NCI-H2081 treated with DMSO at 0.1 percent for 48 hours (cell line): ENCODE measurements at regions not wholly inside any gene's neighbourhood (a gene's known extent, or its start where the extent isn't known, plus 50 kb on each side); places are given as distances from the start of the nearest gene placed in this dataset.

Experiments
- DNase-seq: peaks from one replicate; lab custom pipeline; 2025; lab: John Stamatoyannopoulos, UW

GRCh38 chr2:223225266-223225665 lies 173.3 kb downstream of the KCNE4 start:
- no peak for DNase-seq

- DNase-seq = no peak
Measured at GRCh38 chr2:223226264-223226663, 174.3 kb downstream of the KCNE4 start.

DNA sequence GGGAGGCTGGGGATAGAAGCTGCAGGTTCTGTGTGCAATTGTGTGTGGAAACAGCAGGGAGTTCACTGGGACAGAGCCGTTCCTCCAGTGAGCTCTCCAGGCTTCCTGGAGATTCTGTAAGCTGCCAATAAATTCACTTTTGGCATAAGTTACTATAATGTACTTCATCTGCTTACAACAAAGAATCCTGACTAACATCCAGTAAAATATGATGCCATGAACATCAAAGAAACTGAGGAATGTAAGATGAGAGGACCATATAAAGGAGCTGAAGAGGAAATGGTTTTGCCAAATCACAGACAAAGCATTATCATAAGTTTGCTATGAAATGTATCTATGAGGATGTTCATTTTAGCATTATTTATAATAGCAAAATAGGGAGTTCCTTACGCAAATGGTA lies 175.3 kb downstream of the KCNE4 start:
- no peak for DNase-seq

DNA sequence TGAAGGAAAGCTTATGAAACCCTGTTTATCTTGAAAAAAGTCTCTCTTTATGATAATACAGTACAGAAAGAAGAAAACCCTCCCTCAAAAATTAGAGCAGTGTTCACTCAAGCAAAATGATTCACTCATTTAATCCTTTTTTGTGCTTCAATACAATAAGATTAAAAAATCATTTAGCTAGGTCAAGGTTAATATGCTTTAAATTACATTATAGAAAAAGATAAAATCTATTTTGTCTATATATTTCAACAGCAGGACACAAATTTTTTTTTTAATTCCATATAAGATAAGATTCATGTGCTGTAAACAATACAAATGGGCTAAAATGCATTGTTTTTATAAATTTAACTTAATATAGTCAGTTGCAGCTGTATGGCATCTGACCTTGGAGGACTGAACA lies 176.9 kb downstream of the KCNE4 start:
- DNase-seq = no peak

GRCh38 chr2:223230352-223230751 lies 178.4 kb downstream of the KCNE4 start:
- DNase-seq = no peak

DNA sequence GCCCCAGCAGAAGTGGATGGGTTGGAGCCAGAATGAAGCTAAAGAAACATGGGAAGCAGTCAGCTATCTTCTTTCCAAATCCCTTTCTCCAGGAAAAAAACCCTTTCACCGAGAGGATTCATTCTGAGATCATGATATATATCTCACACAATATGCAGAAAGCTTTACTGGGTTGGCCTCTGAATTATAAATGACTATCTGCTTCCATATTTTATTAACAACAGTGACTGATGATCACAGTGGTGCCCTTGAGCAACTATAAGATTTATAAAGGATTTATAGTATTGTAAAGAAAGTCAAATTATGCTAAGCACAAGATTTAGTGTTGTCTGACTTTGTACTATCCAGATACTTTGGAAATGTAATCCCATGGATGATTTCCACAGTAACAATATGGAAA lies 180.3 kb downstream of the KCNE4 start:
- DNase-seq = no peak

DNA sequence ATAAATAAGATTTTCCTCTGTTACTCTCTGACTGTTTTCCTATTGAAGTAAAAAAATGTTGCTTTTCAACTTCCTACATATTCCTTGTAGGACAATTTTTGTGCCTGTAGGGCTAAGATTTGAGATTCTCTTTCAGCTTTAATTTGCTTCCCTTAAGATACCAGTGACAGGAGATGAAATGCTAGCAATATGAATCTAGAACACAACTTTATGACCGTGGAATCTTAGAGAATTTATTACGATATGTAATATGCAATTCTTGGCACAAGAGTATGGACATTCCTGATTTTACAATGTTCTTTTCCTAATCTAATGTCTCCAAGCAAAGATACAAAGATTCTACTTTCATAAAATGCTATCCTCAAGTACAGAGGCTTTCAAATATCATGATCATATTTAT lies 180.9 kb downstream of the KCNE4 start:
- DNase-seq = no peak

DNA sequence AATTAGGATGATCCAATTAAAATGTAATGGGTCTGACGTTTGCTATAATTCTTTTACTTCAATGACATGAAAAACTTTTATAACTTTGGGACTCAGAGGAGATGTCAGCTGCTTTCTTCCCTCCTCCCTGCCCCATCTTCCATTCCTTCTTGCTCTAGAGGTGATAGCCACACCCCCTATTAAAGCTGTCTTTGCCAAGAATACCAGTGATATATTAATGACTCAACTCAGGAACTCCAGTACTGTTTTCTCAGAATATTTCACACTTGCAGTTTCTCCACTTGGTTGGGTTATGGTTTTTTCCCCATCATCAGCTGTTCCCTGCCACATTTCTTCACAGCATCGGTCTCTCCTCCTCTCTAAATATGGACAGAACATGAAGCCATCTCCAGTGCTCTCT lies 184.0 kb downstream of the KCNE4 start:
- DNase-seq = no peak

- no peak for DNase-seq
Measured at GRCh38 chr2:223238301-223238700, 186.3 kb downstream of the KCNE4 start.

GRCh38 chr2:223243233-223243632 lies 191.2 kb downstream of the KCNE4 start:
- DNase-seq = no peak

- DNase-seq = peak; percentile 1
Measured at GRCh38 chr2:223247136-223247535, 195.1 kb downstream of the KCNE4 start.

GRCh38 chr2:223251656-223252229 lies 199.8 kb downstream of the KCNE4 start:
- DNase-seq = no peak

DNA sequence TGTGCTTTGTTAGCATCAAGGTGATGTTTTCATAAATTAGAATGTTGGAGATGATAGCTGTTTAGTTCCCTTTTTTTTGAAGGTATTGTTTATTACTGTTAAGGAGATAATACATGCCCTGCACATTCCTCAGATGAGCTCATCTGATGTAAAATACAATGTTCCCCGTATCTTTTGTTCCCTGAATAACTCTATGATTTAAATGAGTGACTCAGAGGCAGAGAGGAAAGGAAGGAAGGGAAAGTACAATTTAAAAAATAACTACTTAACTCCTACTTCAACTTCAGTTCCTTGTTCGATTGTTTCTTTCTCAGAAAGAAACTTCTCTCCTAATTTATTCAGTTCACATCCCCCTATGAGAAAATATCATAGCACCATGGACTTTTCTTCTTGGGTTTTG lies 208.7 kb downstream of the KCNE4 start:
- no peak for DNase-seq

- DNase-seq = no peak
Measured at GRCh38 chr2:223262946-223263345, 211.0 kb downstream of the KCNE4 start.

DNA sequence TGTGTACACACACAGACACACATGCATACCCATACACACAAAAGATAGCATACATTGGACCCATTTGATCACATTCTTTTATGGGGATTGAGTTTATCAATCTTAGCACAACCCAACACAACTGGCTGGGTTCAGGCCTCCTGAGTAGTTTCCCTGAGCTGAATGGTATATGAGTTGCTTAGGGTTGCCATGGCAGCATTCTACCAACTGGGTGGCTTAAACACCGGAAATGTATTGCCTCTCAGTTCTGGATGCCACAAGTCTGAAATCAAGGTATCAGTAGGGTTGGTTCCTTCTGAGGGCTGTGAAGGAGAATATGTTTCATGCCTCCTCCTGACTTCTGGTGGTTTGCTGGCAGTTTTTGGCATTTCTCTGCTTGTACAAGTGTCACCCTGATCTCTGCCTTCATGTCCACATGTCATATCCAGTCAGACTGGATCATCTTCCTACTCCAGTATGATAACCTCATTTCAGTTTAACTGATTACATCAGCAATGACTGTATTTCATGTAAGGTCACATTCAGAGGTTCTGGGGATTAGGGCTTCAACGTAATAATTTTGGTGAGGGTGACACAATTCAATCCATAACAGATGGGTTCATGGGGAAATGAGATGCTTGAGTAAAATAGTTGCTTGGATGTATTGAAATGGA lies 212.7 kb downstream of the KCNE4 start:
- no peak for DNase-seq

DNA sequence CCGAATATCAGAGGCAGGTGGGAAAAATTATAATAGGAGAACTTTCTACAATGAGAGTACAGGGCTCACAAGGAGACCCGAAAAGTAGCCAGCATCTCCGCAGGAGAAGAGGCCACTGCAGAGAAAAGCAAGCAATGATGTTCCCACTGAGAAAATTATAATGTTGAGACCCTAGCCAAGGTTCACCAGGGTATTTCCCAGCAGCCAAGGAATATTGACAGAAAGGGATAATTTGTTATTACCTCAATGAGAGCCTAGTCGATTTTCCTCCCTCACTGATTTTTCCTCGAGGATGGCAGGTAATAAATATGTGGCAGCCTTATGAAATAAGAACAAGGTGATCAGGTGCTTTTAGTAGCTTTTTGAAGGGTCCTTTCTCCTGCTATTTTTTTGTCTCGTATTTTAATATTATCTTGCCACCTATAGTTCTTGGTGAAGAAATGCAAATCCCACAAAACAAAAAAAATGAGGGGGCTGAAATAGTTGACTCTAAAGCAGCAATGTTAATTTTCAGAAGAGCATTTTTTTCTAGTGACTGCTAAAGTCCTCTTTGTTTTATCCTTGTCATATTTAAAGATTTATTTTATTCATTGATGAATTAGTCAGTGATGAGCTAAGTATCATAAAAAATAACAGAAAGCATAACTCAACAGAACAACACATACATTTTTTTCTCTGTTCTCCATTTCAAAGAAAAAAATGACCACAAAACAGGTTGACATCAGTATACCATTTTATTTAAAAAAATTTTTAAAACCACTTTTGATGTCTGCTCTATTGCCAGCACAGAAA lies 215.4 kb downstream of the KCNE4 start:
- DNase-seq = no peak

DNA sequence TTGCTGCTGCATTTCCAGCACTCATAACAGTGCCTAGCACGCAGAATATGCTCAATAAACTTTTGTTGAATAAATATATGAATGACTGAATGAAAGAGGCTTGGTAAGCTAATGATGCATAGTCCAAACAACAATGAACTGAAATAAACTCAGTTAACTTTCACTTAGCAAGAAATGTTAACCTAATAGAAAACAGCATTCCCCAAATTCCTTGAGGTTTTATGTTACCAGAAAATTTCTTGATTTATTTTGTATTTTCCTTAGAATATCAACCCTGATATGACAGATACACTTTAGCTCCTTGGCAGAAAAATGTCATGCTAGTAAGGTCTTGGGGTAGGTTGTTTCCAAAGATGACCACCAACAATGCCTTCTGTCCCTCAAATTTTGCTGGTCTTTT lies 217.4 kb downstream of the KCNE4 start:
- no peak for DNase-seq

DNA sequence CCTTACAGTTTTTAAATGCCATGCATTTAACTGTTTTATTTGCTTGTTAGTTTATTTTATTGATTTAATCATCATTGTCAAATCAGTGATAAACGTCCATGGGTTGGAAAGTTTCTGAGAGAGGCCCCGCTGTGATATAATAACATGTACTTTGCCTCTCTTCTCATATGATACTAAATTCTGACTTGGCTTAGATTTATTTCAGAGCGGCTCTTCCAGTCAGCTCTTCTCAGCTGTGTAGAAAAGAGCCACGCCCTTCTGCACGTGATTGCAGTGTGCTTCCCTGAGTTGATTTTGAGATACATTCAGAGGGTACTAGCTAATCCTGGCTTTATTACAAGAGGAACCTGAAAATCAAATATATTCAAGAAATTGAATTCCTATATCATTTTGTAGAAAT lies 218.6 kb downstream of the KCNE4 start:
- no peak for DNase-seq

GRCh38 chr2:223273995-223274394 lies 222.0 kb downstream of the KCNE4 start:
- DNase-seq = no peak

- no peak for DNase-seq
Measured at GRCh38 chr2:223282221-223282620, 230.2 kb downstream of the KCNE4 start.

GRCh38 chr2:223283329-223283728 lies 231.3 kb downstream of the KCNE4 start:
- no peak for DNase-seq

DNA sequence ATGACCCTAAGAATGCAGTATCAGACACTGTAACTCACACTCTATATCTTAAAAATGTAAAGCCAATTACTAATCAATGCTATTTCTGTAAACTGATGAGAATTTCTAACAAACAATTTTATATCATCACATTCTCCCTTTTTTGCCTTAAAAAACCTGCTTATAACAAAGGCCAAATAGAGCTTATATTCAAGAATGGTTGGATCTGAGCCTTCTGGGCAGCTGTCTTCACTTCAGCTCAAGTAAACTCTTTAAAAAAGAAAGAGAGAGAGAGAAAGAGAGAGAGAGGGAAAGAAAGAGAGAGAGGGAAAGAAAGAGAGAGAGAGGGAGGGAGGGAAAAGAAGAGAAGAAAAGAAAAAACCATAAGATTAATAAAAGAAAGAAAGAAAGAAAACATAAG lies 231.8 kb downstream of the KCNE4 start:
- DNase-seq = no peak
